Left ventricle myocardium inferior (tissue), 1 donor: ENCODE measurements at regions not wholly inside any gene's neighbourhood (a gene's known extent, or its start where the extent isn't known, plus 50 kb on each side); places are given as distances from the start of the nearest gene placed in this dataset.

Source experiments
- DNase-seq: peaks from one replicate; pipeline ENCODE4 v3.0.0-alpha.2; 2020
- H3K27ac ChIP-seq: fragments of 200-600 bp; replicated peaks from 2 replicates; pipeline ENCODE4 v1.8.0; 2021
- H3K27me3 ChIP-seq: fragments of 200-600 bp; 2 replicates; pipeline ENCODE4 v1.8.0; 2021; ENCODE audit warnings: low read depth
- H3K36me3 ChIP-seq: fragments of 200-600 bp; 2 replicates; pipeline ENCODE4 v1.8.0; 2021
- H3K4me1 ChIP-seq: fragments of 200-600 bp; 2 replicates; pipeline ENCODE4 v1.8.0; 2021
- H3K4me3 ChIP-seq: fragments of 200-600 bp; 2 replicates; pipeline ENCODE4 v1.8.0; 2021; ENCODE audit warnings: mild to moderate bottlenecking, moderate library complexity
- H3K9me3 ChIP-seq: fragments of 200-600 bp; replicated peaks from 2 replicates; pipeline ENCODE4 v1.8.0; 2021
- intact Hi-C: fragments of 100-400 bp; cut with micrococcal nuclease; formaldehyde crosslinking; loops from one replicate; pipeline ENCODE4 v1.11.0; 2022
- TF ChIP-seq, protein P1 (sequence below): fragments of 200-600 bp; IDR thresholded peaks from 2 replicates; pipeline ENCODE4 v1.8.0; 2021; ENCODE audit warnings: antibody characterized with exemption, mild to moderate bottlenecking, borderline replicate concordance
- donor health status: DM: no; HTN: yes; CAD: no; lungs with severe emphysema.

DNA sequence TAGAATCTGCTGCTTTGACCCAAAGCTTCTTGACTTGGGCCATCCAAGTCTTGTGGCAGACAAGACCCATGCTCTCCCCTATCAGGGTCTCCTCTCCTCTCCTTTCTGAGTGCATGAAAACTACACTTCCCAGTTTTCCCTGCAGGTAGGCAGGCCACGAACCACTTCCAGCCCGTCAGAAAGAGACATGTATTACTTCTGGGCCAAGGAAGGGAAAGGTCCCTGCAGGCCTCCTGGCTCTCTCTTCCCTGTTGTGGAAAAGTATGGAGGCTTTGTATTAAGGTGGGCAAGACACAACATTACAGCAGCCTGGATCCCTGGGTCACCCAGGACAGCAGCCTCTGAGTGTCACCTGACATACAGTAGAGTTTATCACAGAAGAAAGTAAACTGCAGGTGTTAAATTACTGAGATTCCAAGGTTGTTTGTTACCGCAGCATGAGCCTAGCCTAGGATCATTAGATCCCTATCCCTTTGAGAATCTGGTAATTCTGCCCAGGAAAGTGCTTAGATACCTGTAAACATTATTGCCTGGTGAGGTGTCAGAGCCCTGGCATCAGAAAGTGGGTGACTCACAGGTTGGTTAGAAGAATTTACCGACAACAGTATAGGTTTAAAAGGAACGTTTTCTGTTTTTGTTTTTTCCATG lies 717.3 kb downstream of the MATN1 start:
- no peaks in the 10 kb centered on the region for H3K9me3 ChIP-seq
- H3K36me3 ChIP-seq: no peaks in the 10 kb centered on the region
- TF ChIP-seq, protein P1, sequence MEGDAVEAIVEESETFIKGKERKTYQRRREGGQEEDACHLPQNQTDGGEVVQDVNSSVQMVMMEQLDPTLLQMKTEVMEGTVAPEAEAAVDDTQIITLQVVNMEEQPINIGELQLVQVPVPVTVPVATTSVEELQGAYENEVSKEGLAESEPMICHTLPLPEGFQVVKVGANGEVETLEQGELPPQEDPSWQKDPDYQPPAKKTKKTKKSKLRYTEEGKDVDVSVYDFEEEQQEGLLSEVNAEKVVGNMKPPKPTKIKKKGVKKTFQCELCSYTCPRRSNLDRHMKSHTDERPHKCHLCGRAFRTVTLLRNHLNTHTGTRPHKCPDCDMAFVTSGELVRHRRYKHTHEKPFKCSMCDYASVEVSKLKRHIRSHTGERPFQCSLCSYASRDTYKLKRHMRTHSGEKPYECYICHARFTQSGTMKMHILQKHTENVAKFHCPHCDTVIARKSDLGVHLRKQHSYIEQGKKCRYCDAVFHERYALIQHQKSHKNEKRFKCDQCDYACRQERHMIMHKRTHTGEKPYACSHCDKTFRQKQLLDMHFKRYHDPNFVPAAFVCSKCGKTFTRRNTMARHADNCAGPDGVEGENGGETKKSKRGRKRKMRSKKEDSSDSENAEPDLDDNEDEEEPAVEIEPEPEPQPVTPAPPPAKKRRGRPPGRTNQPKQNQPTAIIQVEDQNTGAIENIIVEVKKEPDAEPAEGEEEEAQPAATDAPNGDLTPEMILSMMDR: no peak
- H3K4me3 ChIP-seq: no peak overlapping the region
- peaks cover 31% of the 10 kb centered on the region for H3K27me3 ChIP-seq
- DNase-seq: no peak
- H3K4me1 ChIP-seq: no peaks in the 10 kb centered on the region
- intact Hi-C loops: no loop called here
- no peak overlapping the region for H3K27ac ChIP-seq

DNA sequence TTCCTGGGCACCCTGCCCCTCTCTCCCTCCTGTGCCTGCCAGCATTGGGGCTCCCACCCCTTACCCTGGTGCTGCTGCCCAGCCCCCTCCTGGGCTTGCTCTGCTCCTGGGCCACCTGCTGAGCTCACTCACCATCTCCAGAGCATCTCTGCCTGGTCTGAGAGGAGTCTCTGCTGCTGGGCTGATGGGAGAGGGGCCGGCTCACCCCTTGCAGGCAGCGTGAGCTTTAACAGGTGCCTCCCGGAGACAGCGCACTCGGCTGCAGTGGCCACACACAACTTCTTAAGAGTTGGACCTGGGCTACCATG lies 721.7 kb downstream of the MATN1 start:
- DNase-seq: no peak

DNA sequence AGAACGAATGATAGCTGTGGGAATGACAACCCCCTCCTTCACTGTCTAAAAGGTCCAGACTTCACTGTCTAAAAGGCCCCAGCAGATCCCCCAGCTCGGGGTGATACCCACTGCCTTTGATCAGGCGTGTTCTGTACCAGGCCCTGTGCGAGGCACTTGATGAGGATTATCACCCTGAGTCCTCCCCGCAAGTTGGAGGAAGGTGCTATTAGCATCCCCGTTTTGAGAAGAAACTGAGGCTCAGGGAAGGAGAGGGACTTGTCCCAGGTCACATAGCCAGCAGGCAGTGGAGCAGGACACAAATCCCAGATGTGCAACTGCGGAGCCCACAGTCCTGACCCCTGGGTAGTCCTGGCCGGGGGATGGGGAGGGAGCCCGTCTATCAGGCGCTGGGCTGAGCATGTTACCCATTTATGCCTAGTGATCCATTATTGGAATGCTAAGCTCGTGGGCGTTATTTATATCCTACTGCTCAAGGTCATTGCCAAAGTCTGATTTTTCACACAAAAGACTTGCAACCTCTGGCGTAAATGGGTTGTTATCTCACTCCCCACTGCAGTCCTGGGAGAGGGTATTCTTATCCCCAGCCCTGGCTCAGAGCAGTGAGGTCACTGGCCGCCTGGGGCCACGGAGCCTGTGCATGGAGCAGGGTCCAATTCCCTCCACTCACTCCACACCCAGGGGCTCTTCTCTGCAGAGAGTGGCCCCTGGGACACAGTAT lies 722.2 kb downstream of the MATN1 start:
- TF ChIP-seq, protein P1: no peak

More for the DNA sequence above, 721.7 kb downstream of the MATN1 start:
- no peak overlapping the region for H3K27ac ChIP-seq
- H3K9me3 ChIP-seq: no peaks in the 10 kb centered on the region
- H3K36me3 ChIP-seq: no peaks in the 10 kb centered on the region
- H3K4me1 ChIP-seq: no peaks in the 10 kb centered on the region
- H3K27me3 ChIP-seq: peaks cover 29% of the 10 kb centered on the region
- intact Hi-C loops: no loop called here
- no peak overlapping the region for H3K4me3 ChIP-seq
- TF ChIP-seq, protein P1: no peak

DNA sequence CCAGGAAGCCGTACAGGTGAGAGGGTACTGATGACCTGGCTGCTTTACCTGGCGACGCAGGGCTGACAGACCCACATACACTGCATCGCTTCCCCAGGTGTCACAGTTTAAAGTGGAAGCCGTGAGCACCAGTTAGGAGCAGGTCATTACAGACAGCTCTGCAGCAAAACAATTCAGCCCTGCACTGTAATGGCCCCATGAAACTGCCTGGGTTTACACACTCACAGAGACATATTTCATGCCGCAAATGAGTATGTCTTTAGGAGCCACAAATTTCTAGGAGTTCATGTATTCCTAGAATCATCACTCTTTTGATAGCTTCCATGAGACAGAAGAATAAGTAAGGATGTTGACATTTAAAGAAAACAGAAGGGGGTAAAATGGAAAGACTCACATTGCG lies 723.1 kb downstream of the MATN1 start:
- Histone ChIP-seq H3K4me1 (no peaks in the 10 kb centered on the region), H3K27me3 (peaks cover 29% of the 10 kb centered on the region), H3K27ac (no peak overlapping the region), H3K4me3 (no peak overlapping the region), H3K9me3 (peaks cover 9% of the 10 kb centered on the region), H3K36me3 (no peaks in the 10 kb centered on the region)
- no peak for DNase-seq
- TF ChIP-seq, protein P1: no peak
- intact Hi-C loops: no loop called here

More for the DNA sequence above, 722.2 kb downstream of the MATN1 start:
- Histone ChIP-seq H3K4me1 (no peaks in the 10 kb centered on the region), H3K36me3 (no peaks in the 10 kb centered on the region), H3K27ac (no peak overlapping the region), H3K27me3 (peaks cover 29% of the 10 kb centered on the region), H3K4me3 (no peak overlapping the region), H3K9me3 (no peaks in the 10 kb centered on the region)
- no peak for DNase-seq
- intact Hi-C loops: no loop called here

DNA sequence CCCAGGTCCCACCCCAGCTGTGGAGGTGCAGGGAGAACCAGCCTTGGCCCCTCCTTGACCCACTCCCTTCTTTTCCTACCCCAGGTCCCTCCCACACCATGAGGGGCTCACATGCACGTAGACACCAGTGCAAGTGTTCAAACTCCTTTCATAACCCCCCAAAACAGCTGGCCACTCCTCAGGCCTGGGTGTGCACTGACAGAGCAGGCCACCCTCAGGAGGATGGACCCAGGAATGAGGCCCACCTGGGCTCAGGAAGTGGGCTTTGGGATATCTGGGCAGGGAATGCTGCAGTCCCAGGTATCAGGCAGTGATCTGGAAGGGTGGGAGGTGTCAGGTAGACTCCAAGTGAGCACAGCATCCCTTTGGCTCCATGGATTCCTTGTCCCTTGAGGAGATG lies 723.8 kb downstream of the MATN1 start:
- peaks cover 16% of the 10 kb centered on the region for H3K9me3 ChIP-seq
- no peaks in the 10 kb centered on the region for H3K36me3 ChIP-seq
- TF ChIP-seq, protein P1: no peak
- no peak overlapping the region for H3K4me3 ChIP-seq
- H3K27me3 ChIP-seq: peaks cover 29% of the 10 kb centered on the region
- H3K27ac ChIP-seq: no peak overlapping the region
- DNase-seq: no peak
- intact Hi-C loops: no loop called here
- H3K4me1 ChIP-seq: no peaks in the 10 kb centered on the region
